Mesothelial cell of epicardium (in vitro differentiated cells): ENCODE measurements at regions not wholly inside any gene's neighbourhood (a gene's known extent, or its start where the extent isn't known, plus 50 kb on each side); places are given as distances from the start of the nearest gene placed in this dataset.

Source experiments
- DNase-seq, 2 experiments: peaks; one replicate each; pipeline ENCODE4 v3.0.0; 2021; ENCODE audit warnings: low spot score in 2 of 2; ENCODE audit not compliant: unreplicated experiment in 2 of 2
- H3K27ac Mint-ChIP-seq: 2 replicates; pipeline ENCODE4 v1.8.0; 2021; ENCODE audit warnings: mixed read lengths
- H3K27me3 Mint-ChIP-seq: 2 replicates; pipeline ENCODE4 v1.8.0; 2021; ENCODE audit warnings: low read depth, mixed read lengths
- H3K36me3 Mint-ChIP-seq: 2 replicates; pipeline ENCODE4 v1.8.0; 2021; ENCODE audit warnings: mixed read lengths
- H3K4me1 Mint-ChIP-seq: 2 replicates; pipeline ENCODE4 v1.8.0; 2021; ENCODE audit warnings: mixed read lengths
- H3K4me3 Mint-ChIP-seq: 2 replicates; pipeline ENCODE4 v1.8.0; 2021; ENCODE audit warnings: mild to moderate bottlenecking, moderate library complexity, mixed read lengths
- H3K9me3 Mint-ChIP-seq: 2 replicates; pipeline ENCODE4 v1.8.0; 2021; ENCODE audit warnings: mixed read lengths
- TF ChIP-seq, protein P1 (sequence below): fragments of 200-600 bp; sonication (generic); IDR thresholded peaks from one replicate; pipeline ENCODE4 v1.5.0; 2021; ENCODE audit warnings: antibody characterized with exemption; ENCODE audit not compliant: unreplicated experiment

DNA sequence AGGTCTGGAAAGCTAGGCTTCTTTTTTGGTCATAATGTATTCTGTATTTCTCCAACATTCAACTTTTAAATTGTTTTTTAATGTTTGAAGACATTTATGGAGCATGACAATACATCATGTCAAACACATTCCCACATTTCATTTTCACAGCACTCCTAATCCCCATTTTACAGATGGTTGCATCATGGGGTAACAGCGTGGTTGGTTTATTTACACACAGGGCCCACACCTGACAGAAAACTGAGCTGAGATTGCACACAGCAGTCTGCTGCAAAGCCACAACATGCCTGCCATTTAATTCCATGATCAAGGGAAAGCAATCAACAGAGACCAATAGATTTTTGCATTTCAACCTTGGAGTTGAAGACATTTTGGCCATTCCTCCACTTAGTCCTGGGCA, 335.7 kb upstream of the MGAT5 start:
- Mint-ChIP-seq H3K27me3 (no peaks in the 10 kb centered on the region), H3K27ac (no peak overlapping the region), H3K9me3 (no peaks in the 10 kb centered on the region), H3K4me3 (no peak overlapping the region), H3K36me3 (no peaks in the 10 kb centered on the region), H3K4me1 (no peaks in the 10 kb centered on the region)
- DNase-seq = no peak
- TF ChIP-seq, protein P1, sequence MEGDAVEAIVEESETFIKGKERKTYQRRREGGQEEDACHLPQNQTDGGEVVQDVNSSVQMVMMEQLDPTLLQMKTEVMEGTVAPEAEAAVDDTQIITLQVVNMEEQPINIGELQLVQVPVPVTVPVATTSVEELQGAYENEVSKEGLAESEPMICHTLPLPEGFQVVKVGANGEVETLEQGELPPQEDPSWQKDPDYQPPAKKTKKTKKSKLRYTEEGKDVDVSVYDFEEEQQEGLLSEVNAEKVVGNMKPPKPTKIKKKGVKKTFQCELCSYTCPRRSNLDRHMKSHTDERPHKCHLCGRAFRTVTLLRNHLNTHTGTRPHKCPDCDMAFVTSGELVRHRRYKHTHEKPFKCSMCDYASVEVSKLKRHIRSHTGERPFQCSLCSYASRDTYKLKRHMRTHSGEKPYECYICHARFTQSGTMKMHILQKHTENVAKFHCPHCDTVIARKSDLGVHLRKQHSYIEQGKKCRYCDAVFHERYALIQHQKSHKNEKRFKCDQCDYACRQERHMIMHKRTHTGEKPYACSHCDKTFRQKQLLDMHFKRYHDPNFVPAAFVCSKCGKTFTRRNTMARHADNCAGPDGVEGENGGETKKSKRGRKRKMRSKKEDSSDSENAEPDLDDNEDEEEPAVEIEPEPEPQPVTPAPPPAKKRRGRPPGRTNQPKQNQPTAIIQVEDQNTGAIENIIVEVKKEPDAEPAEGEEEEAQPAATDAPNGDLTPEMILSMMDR = no peak

DNA sequence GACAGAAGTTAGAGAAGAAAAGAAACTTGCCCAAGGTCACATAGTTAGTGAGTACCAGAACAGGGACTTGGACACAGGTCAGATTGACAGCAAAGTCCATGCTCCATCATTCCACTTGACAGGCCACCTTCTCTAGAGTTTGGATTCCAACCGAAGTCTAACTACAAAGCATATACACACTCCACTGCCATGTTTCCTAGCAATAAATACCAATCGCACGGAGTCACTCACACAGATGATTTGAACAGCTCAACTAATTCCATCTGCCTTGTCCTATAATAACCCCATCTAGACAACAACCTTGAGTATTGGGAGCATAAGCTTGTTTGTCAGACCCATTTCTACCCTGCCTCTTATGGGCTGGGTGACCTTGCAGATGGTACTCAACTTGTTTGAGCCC, 334.6 kb upstream of the MGAT5 start:
- H3K27ac Mint-ChIP-seq = no peak overlapping the region
- no peaks in the 10 kb centered on the region for H3K36me3 Mint-ChIP-seq
- DNase-seq = no peak
- TF ChIP-seq, protein P1 = no peak
- no peak overlapping the region for H3K4me3 Mint-ChIP-seq
- no peaks in the 10 kb centered on the region for H3K9me3 Mint-ChIP-seq
- H3K4me1 Mint-ChIP-seq = no peaks in the 10 kb centered on the region
- H3K27me3 Mint-ChIP-seq = no peaks in the 10 kb centered on the region

DNA sequence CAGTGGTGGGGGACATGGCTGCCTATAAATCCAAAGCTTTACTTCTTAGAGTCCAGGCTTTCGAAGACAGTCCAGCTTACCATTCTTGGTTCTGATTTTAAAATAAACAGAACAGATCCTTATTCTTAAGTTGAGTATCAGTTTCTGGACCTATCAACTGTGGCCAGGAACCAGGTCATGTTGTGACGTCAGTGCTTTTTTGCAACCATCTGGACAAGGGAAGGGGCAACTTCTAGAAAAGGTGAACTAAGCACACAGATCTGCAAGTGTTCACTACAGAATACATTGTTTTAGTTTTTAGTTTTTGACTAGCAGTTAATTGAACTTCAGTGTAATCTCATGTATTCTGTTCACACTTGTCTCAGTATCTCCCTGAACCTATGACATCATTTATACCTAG, 326.0 kb upstream of the MGAT5 start:
- Mint-ChIP-seq H3K27ac (no peak overlapping the region), H3K27me3 (no peaks in the 10 kb centered on the region), H3K9me3 (no peaks in the 10 kb centered on the region), H3K4me1 (no peaks in the 10 kb centered on the region), H3K36me3 (no peaks in the 10 kb centered on the region), H3K4me3 (no peak overlapping the region)
- DNase-seq = no peak
- TF ChIP-seq, protein P1 = no peak

DNA sequence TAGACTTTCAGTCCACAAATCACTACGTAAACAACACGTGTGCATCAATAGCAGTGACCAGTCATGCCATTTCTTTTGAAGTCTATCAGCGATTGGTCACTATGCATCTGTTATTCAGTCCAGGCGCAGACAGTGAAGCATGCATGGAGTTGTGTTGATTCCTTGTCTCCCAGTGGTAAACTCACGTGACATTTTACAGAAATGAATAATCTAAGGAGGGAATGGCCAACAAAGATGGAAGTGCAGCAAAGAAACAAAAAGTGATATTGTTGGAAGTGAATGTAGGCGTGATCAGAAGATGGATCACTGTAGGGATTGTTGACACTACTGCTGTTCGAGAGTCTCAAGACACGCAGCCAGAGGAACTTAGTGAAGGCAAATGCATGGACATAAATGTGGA, 317.8 kb upstream of the MGAT5 start:
- Mint-ChIP-seq H3K4me1 (no peaks in the 10 kb centered on the region), H3K36me3 (no peaks in the 10 kb centered on the region), H3K27me3 (no peaks in the 10 kb centered on the region), H3K4me3 (no peak overlapping the region), H3K9me3 (no peaks in the 10 kb centered on the region), H3K27ac (no peak overlapping the region)
- no peak for DNase-seq
- TF ChIP-seq, protein P1 = no peak

DNA sequence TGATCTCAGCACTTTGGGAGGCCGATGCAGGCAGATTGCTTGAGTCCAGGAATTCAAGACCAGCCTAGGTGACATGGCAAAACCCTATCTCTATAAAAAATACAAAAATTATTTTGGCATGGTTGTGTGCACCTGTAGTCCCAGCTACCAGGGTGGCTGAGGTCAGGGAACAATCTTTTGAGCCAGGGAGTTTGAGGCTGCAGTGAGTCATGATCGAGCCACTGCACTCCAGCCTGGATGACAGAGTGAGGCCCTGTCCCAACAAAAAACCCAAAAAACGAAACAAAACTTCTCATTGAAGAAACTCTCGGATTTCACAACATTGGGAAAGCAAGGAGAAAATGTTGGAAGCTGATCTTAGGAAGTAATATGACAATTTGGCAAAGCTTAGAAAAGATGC, 317.3 kb upstream of the MGAT5 start:
- Mint-ChIP-seq H3K36me3 (no peaks in the 10 kb centered on the region), H3K27ac (no peak overlapping the region), H3K27me3 (no peaks in the 10 kb centered on the region), H3K4me3 (no peak overlapping the region), H3K4me1 (no peaks in the 10 kb centered on the region), H3K9me3 (no peaks in the 10 kb centered on the region)
- DNase-seq = no peak
- TF ChIP-seq, protein P1 = no peak

DNA sequence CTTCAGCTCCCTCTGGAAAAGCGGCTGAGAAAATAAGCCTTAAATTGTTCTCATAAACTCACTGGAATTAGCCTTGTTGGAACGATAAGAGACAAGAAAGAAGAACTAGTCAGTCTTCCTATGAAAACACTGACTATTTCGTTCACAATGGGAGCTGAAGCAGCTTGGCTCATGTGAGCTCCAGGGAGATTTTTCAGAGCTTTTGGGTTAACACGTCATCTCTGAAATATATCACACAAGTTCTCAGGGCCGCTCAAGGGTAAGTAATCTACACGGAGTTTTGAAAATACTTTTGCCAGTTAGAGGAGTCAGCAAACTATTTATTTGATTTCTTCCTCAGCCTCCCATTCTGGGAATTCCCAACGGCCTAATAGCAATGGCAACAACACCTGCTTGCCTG, 316.2 kb upstream of the MGAT5 start:
- no peaks in the 10 kb centered on the region for H3K9me3 Mint-ChIP-seq
- no peak overlapping the region for H3K27ac Mint-ChIP-seq
- no peak for DNase-seq

More for the DNA sequence above, 316.2 kb upstream of the MGAT5 start:
- TF ChIP-seq, protein P1 = no peak
- H3K36me3 Mint-ChIP-seq = no peaks in the 10 kb centered on the region
- no peak overlapping the region for H3K4me3 Mint-ChIP-seq
- peaks cover 1% of the 10 kb centered on the region for H3K27me3 Mint-ChIP-seq
- H3K4me1 Mint-ChIP-seq = no peaks in the 10 kb centered on the region
